ENCODE measurements at regions not wholly inside any gene's neighbourhood (a gene's known extent, or its start where the extent isn't known, plus 50 kb on each side); places are given as distances from the start of the nearest gene placed in this dataset.

GRCh38 chr13:104008075-104008474, 941.9 kb upstream of the SLC10A2 start:
- Histone ChIP-seq H3K9me2 (ENCODE audit: insufficient read depth) (no peaks in the 10 kb centered on the region), H3K4me1 (ENCODE audit: insufficient read depth) (no peaks in the 10 kb centered on the region; the same call in 1 of the 2 replicates), H3K27ac (ENCODE audit: low read depth) (no peak overlapping the region), H3K4me3 (no peak overlapping the region), H3K36me3 (ENCODE audit: insufficient read depth) (no peaks in the 10 kb centered on the region), H2AFZ (no peak overlapping the region), H3F3A (replicated peaks; ENCODE audit: low read depth) (no peaks in the 10 kb centered on the region), H4K20me1 (replicated peaks; ENCODE audit: insufficient read depth) (no peaks in the 10 kb centered on the region), H3K79me2 (replicated peaks; ENCODE audit: insufficient read depth) (no peaks in the 10 kb centered on the region), H3K27me3 (ENCODE audit: insufficient read depth) (no peaks in the 10 kb centered on the region), H3K4me2 (no peak overlapping the region)
- H3K4me3 Mint-ChIP-seq = no peak overlapping the region
- H3K27me3 Mint-ChIP-seq (ENCODE audit: insufficient read depth, low read depth, poor library complexity) = peaks cover 3% of the 10 kb centered on the region
- ATAC-seq = no peak
- H3K9me3 Mint-ChIP-seq = no peaks in the 10 kb centered on the region
- H3K4me1 Mint-ChIP-seq = peaks cover 9% of the 10 kb centered on the region
- no peak for DNase-seq (ENCODE audit: low spot score)
- H3K36me3 Mint-ChIP-seq (ENCODE audit: low read depth) = no peaks in the 10 kb centered on the region
- H3K27ac Mint-ChIP-seq = no peak overlapping the region
- no peak for TF ChIP-seq ZNF114 (CRISPR knock-in tag; IDR thresholded peaks at IDR 0.05)
- TF ChIP-seq EZH2phosphoT487 (IDR thresholded peaks at IDR 0.05; ENCODE audit: unreplicated experiment) = no peak
- TF ChIP-seq JUNB (IDR thresholded peaks at IDR 0.05; ENCODE audit: unreplicated experiment) = no peak
- TF ChIP-seq CTCF (conservative IDR thresholded peaks at IDR 0.05; ENCODE audit: low read depth in 2 of 2) = no peak
- TF ChIP-seq ETS1 (IDR thresholded peaks at IDR 0.05) = no peak
- no peak for TF ChIP-seq REST (IDR thresholded peaks at IDR 0.05; ENCODE audit: unreplicated experiment)
- TF ChIP-seq EZH2 (IDR thresholded peaks at IDR 0.05; ENCODE audit: low read depth, unreplicated experiment) = no peak
- no peak for TF ChIP-seq NANOG (IDR thresholded peaks at IDR 0.05; ENCODE audit: borderline replicate concordance)
- TF ChIP-seq CREB1 (CRISPR knock-in tag; IDR thresholded peaks at IDR 0.05; ENCODE audit: low read depth) = no peak

GRCh38 chr13:104006625-104007075, 940.4 kb upstream of the SLC10A2 start:
- TF ChIP-seq STAT1 (IDR thresholded peaks at IDR 0.05; ENCODE audit: unreplicated experiment) (no peak), POLR2AphosphoS5 (IDR thresholded peaks at IDR 0.05; ENCODE audit: low read depth) (no peak), ZNF114 (CRISPR knock-in tag; IDR thresholded peaks at IDR 0.05) (no peak), CREB1 (CRISPR knock-in tag; IDR thresholded peaks at IDR 0.05; ENCODE audit: low read depth) (no peak)
- Histone ChIP-seq H3K27ac (ENCODE audit: low read depth) (no peak overlapping the region), H3K4me1 (ENCODE audit: insufficient read depth) (no peaks in the 10 kb centered on the region), H2AFZ (no peak overlapping the region), H3K36me3 (ENCODE audit: insufficient read depth) (no peaks in the 10 kb centered on the region), H3K4me2 (no peak overlapping the region), H3K79me2 (replicated peaks; ENCODE audit: insufficient read depth) (no peaks in the 10 kb centered on the region), H4K20me1 (replicated peaks; ENCODE audit: insufficient read depth) (no peaks in the 10 kb centered on the region), H3F3A (replicated peaks; ENCODE audit: low read depth) (no peaks in the 10 kb centered on the region), H3K27me3 (ENCODE audit: insufficient read depth) (no peaks in the 10 kb centered on the region), H3K4me3 (no peak overlapping the region), H3K9me2 (ENCODE audit: insufficient read depth) (no peaks in the 10 kb centered on the region)
- H3K4me3 Mint-ChIP-seq = no peak overlapping the region
- ATAC-seq = no peak
- no peaks in the 10 kb centered on the region for H3K27me3 Mint-ChIP-seq (ENCODE audit: insufficient read depth, low read depth, poor library complexity)
- no peaks in the 10 kb centered on the region for H3K36me3 Mint-ChIP-seq (ENCODE audit: low read depth)
- no peaks in the 10 kb centered on the region for H3K9me3 Mint-ChIP-seq
- H3K4me1 Mint-ChIP-seq = peaks cover 3% of the 10 kb centered on the region
- H3K27ac Mint-ChIP-seq = no peak overlapping the region
- DNase-seq (ENCODE audit: low spot score) = no peak

Data from GM23338 (cell line).